ENCODE measurements at regions not wholly inside any gene's neighbourhood (a gene's known extent, or its start where the extent isn't known, plus 50 kb on each side); places are given as distances from the start of the nearest gene placed in this dataset.

DNA sequence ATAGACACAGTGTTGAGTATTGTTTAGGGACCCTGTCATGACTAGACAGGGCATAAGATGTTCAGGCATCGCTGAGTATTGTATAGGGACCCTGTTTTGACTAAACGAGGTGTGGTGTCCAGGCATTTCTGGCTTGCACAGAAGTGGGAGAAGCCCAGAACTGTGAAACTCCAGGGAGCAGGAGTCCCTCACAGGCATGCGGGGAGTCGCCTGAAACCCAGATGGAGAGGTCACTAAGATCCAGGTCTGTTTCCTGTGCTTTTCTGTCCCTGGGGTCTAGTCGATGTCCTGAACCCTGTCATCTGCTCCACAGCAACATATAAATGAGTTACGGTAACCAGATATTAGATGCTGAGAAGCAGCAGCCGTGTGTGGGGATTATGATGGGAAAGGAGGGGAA is 469.0 kb upstream of the SALL3 start:
- TF ChIP-seq, protein P1, sequence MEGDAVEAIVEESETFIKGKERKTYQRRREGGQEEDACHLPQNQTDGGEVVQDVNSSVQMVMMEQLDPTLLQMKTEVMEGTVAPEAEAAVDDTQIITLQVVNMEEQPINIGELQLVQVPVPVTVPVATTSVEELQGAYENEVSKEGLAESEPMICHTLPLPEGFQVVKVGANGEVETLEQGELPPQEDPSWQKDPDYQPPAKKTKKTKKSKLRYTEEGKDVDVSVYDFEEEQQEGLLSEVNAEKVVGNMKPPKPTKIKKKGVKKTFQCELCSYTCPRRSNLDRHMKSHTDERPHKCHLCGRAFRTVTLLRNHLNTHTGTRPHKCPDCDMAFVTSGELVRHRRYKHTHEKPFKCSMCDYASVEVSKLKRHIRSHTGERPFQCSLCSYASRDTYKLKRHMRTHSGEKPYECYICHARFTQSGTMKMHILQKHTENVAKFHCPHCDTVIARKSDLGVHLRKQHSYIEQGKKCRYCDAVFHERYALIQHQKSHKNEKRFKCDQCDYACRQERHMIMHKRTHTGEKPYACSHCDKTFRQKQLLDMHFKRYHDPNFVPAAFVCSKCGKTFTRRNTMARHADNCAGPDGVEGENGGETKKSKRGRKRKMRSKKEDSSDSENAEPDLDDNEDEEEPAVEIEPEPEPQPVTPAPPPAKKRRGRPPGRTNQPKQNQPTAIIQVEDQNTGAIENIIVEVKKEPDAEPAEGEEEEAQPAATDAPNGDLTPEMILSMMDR (IDR thresholded peaks at IDR 0.05): no peak
- no peak for TF ChIP-seq POLR2A (IDR thresholded peaks at IDR 0.05)
